ENCODE measurements at regions not wholly inside any gene's neighbourhood (a gene's known extent, or its start where the extent isn't known, plus 50 kb on each side); places are given as distances from the start of the nearest gene placed in this dataset.

GRCh38 chr1:165129568-165130164 lies 226.8 kb downstream of the LMX1A start:
- peak; percentile 23 to 25 for DNase-seq (ENCODE audit: low read depth in 2 of 2)
- TF ChIP-seq CTCF (conservative IDR thresholded peaks at IDR 0.05 in 1 of 2, IDR thresholded peaks at IDR 0.05 in 1 of 2; ENCODE audit: low read depth in 1 of 2, low read length in 2 of 2) (peak; percentile 30 to 57), EZH2 (IDR thresholded peaks at IDR 0.05; ENCODE audit: low read length, missing control alignments) (no peak)
- H3K79me2 ChIP-seq (ENCODE audit: control insufficient read depth, insufficient read depth, low read length) = no peaks in the 10 kb centered on the region
- H4K20me1 ChIP-seq (ENCODE audit: control insufficient read depth, extremely low read depth, insufficient read depth, low read length) = no peaks in the 10 kb centered on the region
- no peak overlapping the region for H3K27ac ChIP-seq (ENCODE audit: insufficient read depth, low read length)
- no peaks in the 10 kb centered on the region for H3K36me3 ChIP-seq (ENCODE audit: control insufficient read depth, insufficient read depth, low read length)
- H3K27me3 ChIP-seq (ENCODE audit: control insufficient read depth, insufficient read depth, low read length) = no peaks in the 10 kb centered on the region
- H3K4me1 ChIP-seq (ENCODE audit: control insufficient read depth, extremely low read depth, insufficient read depth, low read length) = no peaks in the 10 kb centered on the region
- H3K4me3 ChIP-seq (replicated peaks in 1 of 4; ENCODE audit: control extremely low read depth in 1 of 4, insufficient read depth in 1 of 4, low read depth in 3 of 4, low read length in 4 of 4) = no peak overlapping the region
- no peaks in the 10 kb centered on the region for H3K9me3 ChIP-seq (ENCODE audit: control insufficient read depth, insufficient read depth, low read depth, low read length)
- H3K4me2 ChIP-seq (ENCODE audit: extremely low read depth, insufficient read depth, low read length) = no peak overlapping the region
- no peak overlapping the region for H2AFZ ChIP-seq (ENCODE audit: low read length)
- H3K9ac ChIP-seq (ENCODE audit: insufficient read depth, low read length) = no peak overlapping the region

- no peaks in the 10 kb centered on the region for H3K9me3 ChIP-seq (ENCODE audit: control insufficient read depth, insufficient read depth, low read depth, low read length)
- no peak overlapping the region for H3K4me3 ChIP-seq (replicated peaks in 1 of 4; ENCODE audit: control extremely low read depth in 1 of 4, insufficient read depth in 1 of 4, low read depth in 3 of 4, low read length in 4 of 4)
- H3K9ac ChIP-seq (ENCODE audit: insufficient read depth, low read length) = no peak overlapping the region
- H3K27ac ChIP-seq (ENCODE audit: insufficient read depth, low read length) = no peak overlapping the region
- H3K36me3 ChIP-seq (ENCODE audit: control insufficient read depth, insufficient read depth, low read length) = no peaks in the 10 kb centered on the region
- H2AFZ ChIP-seq (ENCODE audit: low read length) = no peak overlapping the region
- H3K4me1 ChIP-seq (ENCODE audit: control insufficient read depth, extremely low read depth, insufficient read depth, low read length) = no peaks in the 10 kb centered on the region
- no peaks in the 10 kb centered on the region for H3K27me3 ChIP-seq (ENCODE audit: control insufficient read depth, insufficient read depth, low read length)
- TF ChIP-seq CTCF (conservative IDR thresholded peaks at IDR 0.05 in 1 of 2, IDR thresholded peaks at IDR 0.05 in 1 of 2; ENCODE audit: low read depth in 1 of 2, low read length in 2 of 2) = no peak
- TF ChIP-seq EZH2 (IDR thresholded peaks at IDR 0.05; ENCODE audit: low read length, missing control alignments) = no peak
- H3K4me2 ChIP-seq (ENCODE audit: extremely low read depth, insufficient read depth, low read length) = no peak overlapping the region
- H4K20me1 ChIP-seq (ENCODE audit: control insufficient read depth, extremely low read depth, insufficient read depth, low read length) = no peaks in the 10 kb centered on the region
- no peaks in the 10 kb centered on the region for H3K79me2 ChIP-seq (ENCODE audit: control insufficient read depth, insufficient read depth, low read length)
- no peak for DNase-seq (ENCODE audit: low read depth in 2 of 2)
Observed at GRCh38 chr1:165124772-165125171, 231.7 kb downstream of the LMX1A start.

GRCh38 chr1:165119086-165119485 lies 237.4 kb downstream of the LMX1A start:
- H3K36me3 ChIP-seq (ENCODE audit: control insufficient read depth, insufficient read depth, low read length) = no peaks in the 10 kb centered on the region
- no peaks in the 10 kb centered on the region for H3K9me3 ChIP-seq (ENCODE audit: control insufficient read depth, insufficient read depth, low read depth, low read length)
- H3K79me2 ChIP-seq (ENCODE audit: control insufficient read depth, insufficient read depth, low read length) = no peaks in the 10 kb centered on the region
- H3K27ac ChIP-seq (ENCODE audit: insufficient read depth, low read length) = no peak overlapping the region
- no peaks in the 10 kb centered on the region for H3K27me3 ChIP-seq (ENCODE audit: control insufficient read depth, insufficient read depth, low read length)
- no peak overlapping the region for H3K4me3 ChIP-seq (replicated peaks in 1 of 4; ENCODE audit: control extremely low read depth in 1 of 4, insufficient read depth in 1 of 4, low read depth in 3 of 4, low read length in 4 of 4)
- H3K4me1 ChIP-seq (ENCODE audit: control insufficient read depth, extremely low read depth, insufficient read depth, low read length) = peaks cover 2% of the 10 kb centered on the region
- H4K20me1 ChIP-seq (ENCODE audit: control insufficient read depth, extremely low read depth, insufficient read depth, low read length) = no peaks in the 10 kb centered on the region
- no peak overlapping the region for H2AFZ ChIP-seq (ENCODE audit: low read length)
- no peak overlapping the region for H3K9ac ChIP-seq (ENCODE audit: insufficient read depth, low read length)
- H3K4me2 ChIP-seq (ENCODE audit: extremely low read depth, insufficient read depth, low read length) = no peak overlapping the region
- no peak for TF ChIP-seq EZH2 (IDR thresholded peaks at IDR 0.05; ENCODE audit: low read length, missing control alignments)
- no peak for TF ChIP-seq CTCF (conservative IDR thresholded peaks at IDR 0.05 in 1 of 2, IDR thresholded peaks at IDR 0.05 in 1 of 2; ENCODE audit: low read depth in 1 of 2, low read length in 2 of 2)
- no peak for DNase-seq (ENCODE audit: low read depth in 2 of 2)
